Activated effector memory CD4-positive, alpha-beta T cell treated with Interleukin-2 at 50 U/mL for 16 hours (primary cell): ENCODE measurements at regions not wholly inside any gene's neighbourhood (a gene's known extent, or its start where the extent isn't known, plus 50 kb on each side); places are given as distances from the start of the nearest gene placed in this dataset.

Source experiments
- DNase-seq: peaks from one replicate; pipeline ENCODE4 v3.0.0-alpha.2; 2020

DNA sequence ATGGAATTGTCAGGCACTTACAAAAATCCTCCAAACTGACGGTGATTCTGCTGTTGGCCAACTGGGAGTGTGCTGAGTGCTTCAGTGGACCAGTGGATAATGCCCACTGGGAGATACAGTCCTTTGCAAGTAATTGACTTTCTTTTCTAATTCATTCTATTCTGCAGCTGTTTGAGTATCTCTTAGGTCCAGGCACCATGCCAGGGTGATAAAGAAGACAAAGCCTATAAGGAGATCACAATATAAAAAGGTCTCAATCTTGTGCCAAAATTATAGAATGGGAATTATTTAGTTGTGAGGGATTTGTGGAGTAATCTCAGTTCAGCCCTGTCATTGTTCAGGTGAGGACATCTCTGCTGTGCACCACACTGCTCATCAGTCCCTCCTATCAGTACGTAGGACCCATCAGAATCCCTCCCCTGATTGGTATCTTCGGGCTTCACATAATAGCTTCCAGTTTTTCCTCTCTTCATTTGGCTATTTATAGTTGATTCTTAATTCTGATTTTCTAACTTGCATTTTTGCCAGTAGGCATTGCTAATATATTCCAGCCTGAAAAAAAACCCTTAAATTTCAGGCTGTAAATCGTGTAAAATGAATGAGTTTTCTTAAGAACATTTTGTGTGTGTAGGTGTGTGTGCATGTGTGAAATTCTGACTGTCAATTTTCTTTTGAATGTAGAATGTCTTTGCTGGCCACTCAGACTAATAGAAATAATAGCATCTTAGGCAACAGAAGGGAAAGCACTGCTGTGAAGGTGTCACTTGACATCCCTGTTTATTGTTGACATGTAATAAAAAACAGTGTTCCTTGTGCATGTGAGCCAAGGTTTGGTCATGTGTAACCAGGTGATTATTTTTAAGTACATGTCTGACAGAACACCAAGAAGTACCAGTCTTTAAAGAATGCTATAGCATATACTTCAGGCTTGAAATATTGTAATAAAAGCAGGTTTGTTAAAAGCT is 457.6 kb upstream of the RGS6 start:
- no peak for DNase-seq

DNA sequence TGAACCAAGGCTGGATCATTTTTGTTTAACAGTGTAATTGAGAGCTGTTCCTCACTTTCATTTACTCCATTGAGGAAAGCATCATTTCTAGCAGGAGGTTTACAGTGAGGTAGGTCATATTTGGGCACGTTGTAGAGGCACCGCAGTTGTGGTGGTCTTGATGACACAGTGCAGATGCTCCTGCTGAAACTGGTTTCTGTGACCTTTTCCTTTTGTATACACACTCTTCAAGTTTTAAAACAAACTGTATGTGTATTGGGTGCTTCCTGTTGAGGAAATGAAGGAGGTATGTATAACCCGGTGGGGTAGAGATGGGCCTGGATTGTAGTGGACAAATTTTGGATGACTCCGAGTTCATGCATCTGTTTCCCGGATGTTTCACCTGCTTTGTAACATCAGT is 456.3 kb upstream of the RGS6 start:
- no peak for DNase-seq

DNA sequence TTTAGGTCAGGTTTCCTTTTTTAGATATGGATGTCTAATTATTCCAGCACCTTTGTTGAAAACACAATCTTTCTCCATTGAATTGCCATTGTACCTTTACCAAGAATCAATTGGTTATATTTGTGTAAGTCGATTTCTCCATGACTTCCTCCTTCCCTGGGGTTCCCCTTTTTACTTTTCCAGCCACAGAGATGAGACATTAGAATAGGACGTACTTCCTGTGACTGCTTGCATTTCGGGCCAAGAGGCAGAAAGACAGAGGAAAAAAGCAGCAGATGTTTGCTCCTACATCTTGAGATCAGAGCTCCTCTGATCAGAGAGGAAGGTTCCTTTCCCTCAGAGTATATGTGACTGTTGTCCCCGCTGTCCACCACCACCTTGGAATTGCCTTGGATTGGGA is 453.7 kb upstream of the RGS6 start:
- DNase-seq = no peak

DNA sequence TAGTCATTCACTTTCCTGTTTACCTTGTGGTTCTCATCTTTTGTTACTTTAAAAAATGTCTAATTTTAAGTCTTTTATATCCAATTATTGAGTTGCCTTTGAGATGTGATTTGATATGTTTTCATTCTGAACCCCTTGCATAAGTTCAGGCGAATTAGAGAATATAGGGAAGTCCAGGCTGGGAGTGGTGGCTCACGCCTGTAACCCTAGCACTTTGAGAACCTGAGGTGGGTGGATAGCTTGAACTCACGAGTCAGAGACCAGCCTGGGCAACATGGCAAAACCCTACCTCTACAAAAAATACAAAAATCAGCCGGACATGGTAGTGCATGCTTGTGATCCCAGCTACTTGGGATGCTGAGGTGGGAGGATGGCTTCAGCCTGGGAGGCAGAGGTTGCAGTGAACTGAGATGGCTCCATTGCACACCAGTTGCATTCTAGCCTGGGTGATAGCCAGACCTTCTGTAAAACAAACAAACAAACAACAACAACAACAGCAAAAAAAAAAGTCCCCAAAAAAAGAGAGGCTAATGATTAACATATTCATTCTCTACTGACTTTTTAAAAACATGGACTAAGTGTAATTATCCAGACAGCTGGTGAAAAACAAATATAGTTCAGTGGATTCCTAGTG is 451.1 kb upstream of the RGS6 start:
- DNase-seq = no peak

DNA sequence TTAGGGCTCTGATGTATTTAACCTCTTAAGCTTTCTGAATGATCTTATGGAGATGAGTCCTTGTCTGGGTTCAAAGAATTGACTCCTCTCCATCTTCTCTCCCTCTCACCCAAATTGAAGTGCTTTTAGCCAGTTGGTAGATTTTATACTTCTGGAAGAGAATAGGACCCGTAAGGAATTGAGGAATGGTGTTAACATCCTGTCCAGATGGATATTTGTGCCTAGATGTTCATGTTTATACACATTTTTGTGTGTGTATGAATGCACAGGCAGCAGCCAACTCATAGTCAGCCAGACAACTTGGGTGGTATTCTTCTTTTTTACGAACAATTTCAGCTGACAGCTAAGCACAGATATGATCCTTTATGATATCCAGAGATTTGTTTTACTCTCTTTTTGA is 449.6 kb upstream of the RGS6 start:
- no peak for DNase-seq

DNA sequence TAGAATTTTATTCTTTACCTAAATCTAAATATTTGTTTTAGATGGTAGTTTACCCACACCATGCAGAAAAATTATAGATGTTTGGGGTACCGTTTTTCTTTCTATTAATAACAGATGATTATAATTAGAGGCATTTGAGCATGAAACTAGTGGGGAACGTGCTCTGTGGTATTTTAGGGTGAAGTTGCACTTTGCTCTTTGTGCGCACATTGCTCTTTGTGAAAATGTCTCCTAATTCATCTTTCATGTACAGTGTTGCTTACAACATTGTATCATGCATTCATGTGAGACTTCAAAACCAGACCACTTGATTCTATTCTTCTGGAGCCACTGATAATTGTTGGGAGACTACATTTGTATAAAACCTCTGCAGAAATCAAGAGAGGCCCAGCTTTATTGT is 449.1 kb upstream of the RGS6 start:
- no peak for DNase-seq

DNA sequence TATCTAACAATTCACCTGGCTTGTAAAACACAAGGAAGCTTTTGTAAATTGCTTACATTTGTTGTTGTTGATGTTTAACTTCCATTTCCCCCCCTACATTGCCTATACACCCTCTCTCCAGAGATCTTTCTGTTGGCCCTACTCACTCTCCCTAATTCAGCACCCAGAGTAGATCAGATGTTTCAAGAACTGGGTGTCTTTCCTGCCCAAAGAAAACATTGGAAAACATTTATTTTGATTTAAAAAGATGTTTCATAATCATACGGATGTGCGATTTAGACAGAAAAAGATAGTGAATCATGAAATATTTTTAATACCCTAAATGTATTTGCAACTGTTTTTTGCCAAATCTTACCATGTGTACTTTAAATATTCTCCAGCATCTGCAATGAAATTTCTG is 446.4 kb upstream of the RGS6 start:
- DNase-seq = no peak

DNA sequence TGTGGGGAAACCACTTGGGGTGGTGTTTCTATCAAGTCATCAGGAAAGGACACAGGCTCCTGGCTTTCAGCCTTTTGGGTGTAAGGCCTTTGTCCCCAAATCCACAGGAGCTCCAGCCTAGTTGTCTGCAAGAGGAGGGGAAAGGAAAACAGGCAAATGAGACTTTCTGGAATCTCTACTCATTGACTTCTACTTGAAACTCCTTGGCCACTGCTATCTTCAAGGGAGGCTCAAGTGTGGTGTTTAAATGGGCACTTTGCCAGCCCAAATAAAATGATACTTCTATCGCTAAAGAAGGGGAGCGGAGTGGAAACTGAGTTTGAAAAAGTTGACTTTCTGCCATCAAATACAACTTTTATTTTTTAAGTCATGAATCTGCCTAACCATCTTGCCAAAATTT is 445.9 kb upstream of the RGS6 start:
- no peak for DNase-seq

DNA sequence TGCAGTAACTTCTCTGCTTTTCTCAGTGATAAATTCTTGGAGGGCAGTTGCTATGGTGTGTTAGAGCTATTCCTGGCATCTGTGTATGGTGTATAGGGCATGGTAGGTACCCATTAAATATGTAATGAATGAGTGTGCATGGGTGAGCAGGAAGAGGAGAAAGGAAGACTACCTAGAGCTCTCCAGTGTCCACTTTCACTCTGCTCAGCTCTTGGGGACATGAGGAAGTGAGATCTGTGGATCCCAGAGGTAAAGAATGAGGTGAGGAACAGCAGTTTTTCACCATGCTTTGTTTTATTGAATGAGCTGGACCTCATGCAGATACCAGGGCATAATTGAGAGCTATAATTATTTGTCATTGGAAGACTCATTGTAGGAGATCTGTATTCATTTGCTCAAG is 444.8 kb upstream of the RGS6 start:
- no peak for DNase-seq

DNA sequence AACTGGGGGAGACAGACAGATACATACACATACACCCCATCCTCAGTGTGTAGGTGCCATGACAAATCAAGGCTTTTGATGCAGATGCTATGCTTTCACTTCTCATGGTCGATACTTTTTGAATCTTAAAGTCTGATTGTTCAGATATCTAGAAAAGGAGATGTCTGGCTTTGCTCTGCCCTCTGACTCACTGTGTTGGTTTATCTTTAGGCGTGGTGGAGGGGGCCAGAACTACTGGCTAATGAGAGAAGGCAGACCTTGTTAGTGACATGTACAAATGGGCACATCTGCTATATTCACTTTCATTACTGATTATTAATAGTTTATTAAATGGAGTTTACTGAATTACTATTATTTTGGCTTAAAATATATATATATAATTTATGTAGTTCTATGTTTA is 444.3 kb upstream of the RGS6 start:
- no peak for DNase-seq

DNA sequence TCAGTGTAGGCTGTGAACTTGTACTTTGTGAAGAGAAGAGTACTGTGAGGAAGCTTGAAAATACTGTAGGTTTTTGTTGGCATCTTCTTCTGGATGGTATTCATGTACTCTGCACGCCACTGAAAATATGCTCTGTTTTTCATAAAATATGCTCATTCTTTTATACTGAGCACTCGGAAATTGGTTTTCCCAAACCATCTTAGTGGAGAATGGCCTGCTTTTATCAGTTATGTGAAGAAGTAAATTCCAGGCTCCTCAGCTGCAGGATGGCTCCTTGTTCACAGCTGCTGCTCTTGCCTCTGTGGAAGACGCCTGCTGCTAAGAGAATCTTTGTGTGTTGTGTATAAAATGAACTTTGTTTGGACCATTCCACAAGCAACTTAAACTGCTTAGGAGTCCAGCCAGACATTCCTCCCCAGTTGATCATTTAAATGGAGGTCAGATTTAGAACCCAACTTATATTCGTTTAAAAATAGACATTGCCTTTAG is 443.5 kb upstream of the RGS6 start:
- no peak for DNase-seq

DNA sequence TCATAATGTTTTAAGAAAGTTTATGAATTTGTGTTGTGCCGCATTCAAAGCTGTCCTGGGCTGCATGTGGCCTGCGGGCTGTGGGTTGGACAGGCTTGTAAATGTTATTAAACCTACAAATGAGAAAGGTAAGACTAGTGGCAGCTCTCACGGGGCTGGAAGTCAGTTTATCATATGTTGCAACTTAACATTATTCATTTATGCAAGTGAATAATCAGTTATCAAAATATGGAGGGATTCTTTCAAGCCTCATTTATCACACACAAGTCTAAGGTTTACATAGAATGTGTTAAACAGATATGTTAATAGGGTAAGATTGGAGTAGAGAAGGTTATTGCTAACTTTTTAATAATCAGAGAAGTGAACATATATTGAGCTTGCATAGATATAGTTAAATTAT is 442.5 kb upstream of the RGS6 start:
- no peak for DNase-seq

DNA sequence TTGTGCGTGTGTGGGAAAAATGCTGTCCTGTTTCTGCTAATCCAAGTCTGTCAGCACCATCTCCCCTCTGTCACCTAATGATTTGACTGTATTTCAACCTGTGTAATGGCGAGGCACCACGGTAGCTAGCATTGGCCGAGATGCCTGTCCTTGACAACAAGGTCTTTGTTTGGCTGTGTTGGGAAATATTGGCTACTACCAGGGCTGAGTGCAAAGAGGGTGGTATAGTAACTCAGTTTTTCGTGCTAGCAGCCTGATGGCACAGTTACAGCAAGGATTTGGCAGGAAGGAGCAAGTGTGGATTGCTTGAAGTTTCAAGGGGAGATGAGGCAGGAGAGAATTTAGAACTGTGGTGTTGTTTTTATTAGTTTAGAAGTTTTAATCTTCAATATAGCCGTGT is 440.3 kb upstream of the RGS6 start:
- no peak for DNase-seq

DNA sequence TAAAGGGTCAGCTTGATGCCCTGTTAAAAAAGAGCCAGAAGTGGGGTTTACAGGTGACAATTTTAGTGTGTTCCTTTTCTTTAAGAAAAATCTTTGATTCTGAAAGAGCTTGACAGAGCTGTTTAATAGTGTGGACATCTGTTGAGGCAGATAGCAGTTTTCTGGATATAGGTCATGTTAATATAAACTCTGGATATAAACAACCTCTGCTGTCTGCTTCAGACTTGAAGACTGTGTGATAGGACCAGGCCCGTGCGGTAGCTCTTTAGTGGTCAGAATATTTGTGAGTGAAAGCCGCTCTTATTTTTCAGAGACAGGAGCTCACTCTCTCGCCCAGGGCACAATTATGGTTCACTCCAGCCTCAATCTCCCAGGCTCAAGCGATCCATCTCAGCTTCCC is 439.9 kb upstream of the RGS6 start:
- no peak for DNase-seq

DNA sequence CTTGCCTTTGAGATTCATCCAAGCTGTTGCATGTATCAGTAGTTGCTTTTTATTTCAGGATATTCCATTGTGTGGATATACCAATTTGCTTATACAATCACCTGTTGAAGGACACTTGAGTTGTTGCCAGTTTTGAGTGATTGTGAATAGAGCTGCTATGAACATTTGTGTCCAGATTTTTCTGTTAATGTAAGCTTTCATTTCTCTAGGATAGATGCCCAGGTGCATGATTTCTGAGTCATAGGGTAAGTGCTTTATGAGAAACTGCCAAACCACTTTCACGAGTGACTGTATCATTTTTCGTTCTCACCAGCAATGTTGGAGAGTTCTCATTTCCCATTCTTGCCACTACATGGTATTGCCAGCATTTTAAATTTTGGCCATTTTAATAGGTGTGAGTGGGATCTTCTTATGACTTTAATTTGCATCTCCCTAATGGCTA is 434.6 kb upstream of the RGS6 start:
- DNase-seq = no peak

DNA sequence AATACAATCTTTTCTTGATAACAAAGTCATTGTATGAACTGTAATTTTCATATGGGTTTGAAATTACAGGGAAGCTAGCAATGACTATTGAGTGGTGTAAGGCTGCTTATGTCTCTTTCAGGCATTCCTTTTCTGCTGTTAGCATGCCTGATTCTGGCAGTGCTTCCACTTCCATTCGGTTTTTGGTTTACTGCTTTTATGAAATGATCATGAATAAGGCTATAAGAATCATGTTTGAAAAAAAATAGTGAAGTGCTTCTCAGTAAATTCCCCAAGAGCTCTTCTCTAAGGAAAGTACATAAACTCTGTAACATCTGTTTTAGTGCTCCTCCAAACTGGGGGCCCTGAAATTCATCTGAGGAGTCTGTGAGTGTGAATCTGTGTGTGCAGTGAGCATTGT is 434.0 kb upstream of the RGS6 start:
- no peak for DNase-seq

DNA sequence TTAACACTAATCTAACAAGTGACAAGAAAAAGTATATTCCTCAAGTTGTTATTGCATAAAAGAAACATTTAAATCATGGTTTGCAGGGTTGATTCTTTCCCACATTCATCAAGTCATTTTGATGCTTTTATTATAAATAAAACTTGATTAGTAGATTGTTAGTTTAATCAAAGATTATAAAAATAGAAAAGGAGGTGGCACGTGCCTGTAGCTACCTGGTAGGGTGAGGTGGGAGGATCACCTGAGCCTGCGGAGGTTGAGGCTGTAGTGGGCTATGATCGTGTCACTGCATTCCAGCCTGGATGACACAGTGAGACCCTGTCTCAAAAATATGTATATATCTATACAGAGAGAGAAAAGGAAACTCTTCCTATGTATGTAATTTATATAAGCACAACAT is 433.2 kb upstream of the RGS6 start:
- DNase-seq = no peak

DNA sequence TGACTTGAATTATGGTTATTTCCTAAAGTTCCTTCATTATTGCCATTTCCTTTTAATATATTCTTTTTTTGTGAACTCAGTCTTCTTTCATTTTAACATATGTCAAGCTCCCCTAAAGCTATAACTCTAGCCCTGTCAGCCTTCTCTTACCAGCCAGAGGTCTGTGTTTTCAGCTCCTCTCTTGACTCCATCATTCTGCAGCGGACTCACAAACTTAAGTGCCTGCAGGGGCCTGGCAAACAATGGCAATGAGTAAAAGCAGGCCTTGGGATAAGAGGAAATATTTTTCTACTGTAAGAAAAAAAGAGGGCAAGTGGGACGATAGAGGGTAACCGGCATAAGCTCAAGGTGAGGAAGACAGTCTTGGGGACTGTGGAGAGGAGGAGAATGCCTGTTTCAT is 424.5 kb upstream of the RGS6 start:
- DNase-seq = no peak

DNA sequence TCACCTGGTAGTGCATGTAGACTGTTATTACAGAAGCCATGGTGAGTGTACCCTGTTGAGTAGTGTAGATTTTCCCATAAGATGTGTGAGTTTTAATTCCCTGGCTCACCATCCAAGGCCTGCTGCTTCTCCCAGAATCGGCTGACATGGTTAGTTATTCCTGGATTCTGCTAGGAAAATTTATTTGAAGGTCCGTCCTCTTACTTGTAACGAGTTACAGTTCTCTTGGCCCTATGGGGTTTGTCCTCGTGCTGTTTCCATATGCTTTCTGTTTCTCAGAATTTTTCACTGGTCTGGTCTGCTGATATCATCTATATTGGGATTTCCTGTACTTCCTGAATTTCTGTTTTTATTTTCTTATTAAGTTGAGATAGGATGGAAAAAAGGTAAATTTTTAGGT is 423.3 kb upstream of the RGS6 start:
- DNase-seq = no peak

DNA sequence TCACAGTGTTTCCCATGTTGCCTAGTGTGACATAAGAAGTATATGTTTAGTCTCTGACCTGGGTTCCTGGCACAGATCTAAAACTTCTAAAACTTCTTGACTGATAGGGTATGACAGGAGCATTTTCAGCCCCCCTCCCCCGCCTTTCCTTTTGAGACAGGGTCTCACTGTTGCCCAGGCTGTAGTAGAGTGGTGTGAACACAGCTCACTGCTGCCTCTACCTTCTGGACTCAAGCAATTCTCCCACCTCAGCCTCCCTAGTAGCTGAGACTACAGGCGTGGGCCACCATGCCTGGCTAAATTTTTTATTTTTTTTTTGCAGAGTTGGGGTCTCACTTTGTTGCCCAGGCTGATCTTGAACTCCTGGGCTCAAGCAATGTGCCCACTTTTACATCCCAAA is 421.1 kb upstream of the RGS6 start:
- DNase-seq = no peak

DNA sequence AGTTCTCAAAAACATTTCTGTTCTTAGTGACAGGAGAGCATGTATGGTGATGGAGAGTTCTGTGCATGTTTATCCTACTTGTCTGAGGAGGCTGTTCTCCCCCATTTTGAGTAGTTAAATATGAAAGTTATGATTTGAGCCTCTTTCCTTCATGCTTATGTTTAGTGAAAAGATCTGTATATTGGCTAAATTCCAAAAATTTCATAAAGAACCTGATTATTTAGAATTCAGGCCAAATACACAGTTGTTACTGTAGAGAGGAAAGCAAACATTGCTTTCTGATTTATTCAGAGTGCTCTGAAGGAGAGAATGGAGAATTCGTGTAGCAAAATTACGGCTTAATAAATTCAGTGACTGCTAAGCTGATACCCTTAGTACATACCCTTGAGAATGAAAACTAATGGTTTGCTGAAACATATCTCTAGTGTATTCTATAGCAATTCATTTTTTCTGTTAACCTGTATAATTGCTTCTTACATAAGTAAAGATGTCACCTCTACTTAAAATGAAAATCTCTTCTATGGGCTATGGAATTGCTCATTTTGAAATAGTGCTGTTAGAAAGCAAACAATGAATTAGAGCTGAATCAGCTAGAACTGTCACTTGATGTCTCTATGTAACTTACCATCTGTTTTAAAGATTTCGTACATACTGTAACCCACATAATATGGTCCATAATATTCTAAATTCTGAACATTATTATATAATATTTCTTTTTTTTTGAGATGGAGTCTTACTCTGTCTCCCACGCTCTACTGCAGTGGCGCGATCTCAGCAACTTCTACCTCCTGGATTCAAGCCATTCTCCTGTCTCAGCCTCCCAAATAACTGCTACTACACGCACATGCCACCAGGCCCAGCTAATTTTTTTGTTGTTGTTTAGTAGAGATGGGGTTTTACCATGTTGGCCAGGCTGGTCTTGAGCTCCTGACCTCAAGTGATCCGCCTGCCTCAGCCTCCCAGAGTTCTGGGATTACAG is 417.0 kb upstream of the RGS6 start:
- DNase-seq = no peak

DNA sequence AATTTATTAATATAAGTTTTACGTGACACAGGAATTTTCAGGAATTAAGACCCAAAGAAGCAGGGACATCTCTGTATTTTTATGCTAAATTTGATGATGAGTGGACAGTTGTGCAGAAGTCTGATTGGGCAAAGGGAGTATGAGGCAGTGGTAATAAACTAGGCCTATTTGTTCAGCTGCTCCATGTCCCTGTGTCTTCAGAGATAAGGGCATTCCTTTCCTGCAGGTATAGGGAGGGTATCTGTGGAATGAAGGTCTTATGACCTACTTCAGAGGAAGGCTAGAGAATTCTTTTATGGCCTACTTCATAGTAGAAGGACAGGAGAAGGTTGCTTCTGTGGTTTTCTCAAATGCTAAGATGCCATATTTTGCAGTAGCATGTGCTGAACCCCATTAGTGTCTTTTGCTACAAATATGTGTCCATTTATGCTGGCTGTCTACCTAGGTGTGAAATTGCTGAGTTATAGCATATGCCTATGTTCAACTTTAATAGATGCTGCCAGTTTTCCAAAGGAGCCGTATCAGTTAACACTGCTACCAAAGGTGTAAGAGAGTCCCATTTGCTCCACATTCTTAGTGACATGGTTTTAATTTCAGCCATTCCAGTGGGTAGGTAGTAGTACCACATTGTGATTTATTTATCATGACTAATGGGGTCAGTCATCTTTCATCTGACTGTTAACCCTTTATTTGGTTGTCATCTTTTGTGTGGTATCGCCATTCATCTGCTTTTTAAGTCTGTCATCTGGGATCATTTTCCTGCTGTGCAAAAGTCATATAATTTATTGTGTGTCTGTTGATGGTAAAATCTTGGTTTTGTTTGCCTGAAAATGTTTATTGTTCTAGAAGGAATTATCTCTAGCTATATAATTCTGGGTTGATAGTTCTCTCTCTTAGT is 410.7 kb upstream of the RGS6 start:
- no peak for DNase-seq
